Panc1 (cell line): ENCODE measurements at regions not wholly inside any gene's neighbourhood (a gene's known extent, or its start where the extent isn't known, plus 50 kb on each side); places are given as distances from the start of the nearest gene placed in this dataset.

Experiments used
- ATAC-seq: fragments of 200-7000 bp; cut with Tn5 transposase; 2 replicates; pipeline ENCODE4 v1.9.1; 2020; ENCODE audit warnings: mild to moderate bottlenecking, moderate library complexity
- BruUV-seq: library from RNA; stranded (reverse); fragments of 400-500 nt; replicated peaks from 2 replicates; lab custom pipeline; 2021; lab: Mats Ljungman, UMichigan
- CTCF ChIA-PET: fragments of 300-600 bp; sonication (Branson Sonifier 250); formaldehyde crosslinking; loops from one replicate; lab custom pipeline; 2022; ENCODE audit warnings: antibody characterized with exemption; lab: Charles Lee
- POLR2A ChIA-PET: fragments of 300-600 bp; sonication (Branson Sonifier 250); formaldehyde crosslinking; loops from one replicate; lab custom pipeline; 2022; ENCODE audit warnings: antibody characterized with exemption; lab: Charles Lee
- DNase-seq: peaks from one replicate; pipeline ENCODE4 v3.0.0-alpha.2; 2010; ENCODE audit warnings: low read depth, low spot score
- H3K27ac ChIP-seq: 2 replicates; pipeline ENCODE4 v1.5.1; 2011; ENCODE audit warnings: mild to moderate bottlenecking, low read length, inconsistent platforms
- H3K27me3 ChIP-seq: fragments of 200-500 bp; sonication (Bioruptor generic); 2 replicates; pipeline ENCODE4 v1.6.0; 2014; ENCODE audit warnings: low read length, inconsistent platforms; ENCODE audit not compliant: control insufficient read depth, insufficient read depth
- H3K36me3 ChIP-seq: fragments of 200-500 bp; sonication (Bioruptor generic); 2 replicates; pipeline ENCODE4 v1.5.1; 2014; ENCODE audit warnings: inconsistent platforms, mild to moderate bottlenecking, low read length, moderate library complexity; ENCODE audit not compliant: control insufficient read depth, insufficient read depth
- H3K4me1 ChIP-seq: 2 replicates; pipeline ENCODE4 v1.5.1; 2011; ENCODE audit warnings: inconsistent platforms, mild to moderate bottlenecking, low read length, moderate library complexity; ENCODE audit not compliant: control insufficient read depth, insufficient read depth
- H3K4me3 ChIP-seq, 2 experiments: 2 replicates each; pipeline ENCODE4 v1.5.1; 2011 to 2012; ENCODE audit warnings: low read depth in 2 of 2, low read length in 2 of 2, mild to moderate bottlenecking in 2 of 2, inconsistent platforms in 1 of 2, moderate library complexity in 1 of 2
- H3K9me3 ChIP-seq: fragments of 200-500 bp; sonication (Bioruptor generic); 2 replicates; pipeline ENCODE4 v1.5.1; 2014; ENCODE audit warnings: low read depth, mild to moderate bottlenecking, inconsistent platforms, low read length, moderate library complexity; ENCODE audit not compliant: control insufficient read depth, insufficient read depth
- POLR2AphosphoS5 ChIP-seq: IDR thresholded peaks from 2 replicates; pipeline ENCODE4 v1.6.1; 2012; ENCODE audit warnings: mild to moderate bottlenecking, low read depth, low read length, moderate library complexity
- SIN3A ChIP-seq: IDR thresholded peaks from 2 replicates; pipeline ENCODE4 v1.6.1; 2012; ENCODE audit warnings: low read depth, mild to moderate bottlenecking, low read length, moderate library complexity, borderline replicate concordance; ENCODE audit not compliant: insufficient read depth
- TCF7L2 ChIP-seq: IDR thresholded peaks from 2 replicates; pipeline ENCODE4 v1.6.1; 2011; ENCODE audit warnings: mild to moderate bottlenecking, low read depth, low read length, inconsistent platforms
- in situ Hi-C: cut with HindIII; loops from 2 replicates; pipeline ENCODE4 v1.10.0; 2016; ENCODE audit warnings: low sequenced_read_pairs, low pct_unique_long_range_greater_than_20kb
- intact Hi-C: fragments of 100-400 bp; cut with micrococcal nuclease; formaldehyde crosslinking; loops from one replicate; pipeline ENCODE4 v1.10.0; 2022; ENCODE audit not compliant: unreplicated experiment
- TF ChIP-seq, protein P1 (sequence below): fragments of 450-650 bp; IDR thresholded peaks from 2 replicates; pipeline ENCODE4 v1.5.1; 2017; ENCODE audit warnings: mild to moderate bottlenecking
- TF ChIP-seq, protein P2 (sequence below), 2 experiments: IDR thresholded peaks; 2 replicates each; pipeline ENCODE4 v1.6.1; 2011 to 2012; ENCODE audit warnings: low read depth in 2 of 2, control low read depth in 1 of 2, low read length in 1 of 2, mild to moderate bottlenecking in 1 of 2, moderate library complexity in 1 of 2; ENCODE audit not compliant: insufficient read depth in 1 of 2

DNA sequence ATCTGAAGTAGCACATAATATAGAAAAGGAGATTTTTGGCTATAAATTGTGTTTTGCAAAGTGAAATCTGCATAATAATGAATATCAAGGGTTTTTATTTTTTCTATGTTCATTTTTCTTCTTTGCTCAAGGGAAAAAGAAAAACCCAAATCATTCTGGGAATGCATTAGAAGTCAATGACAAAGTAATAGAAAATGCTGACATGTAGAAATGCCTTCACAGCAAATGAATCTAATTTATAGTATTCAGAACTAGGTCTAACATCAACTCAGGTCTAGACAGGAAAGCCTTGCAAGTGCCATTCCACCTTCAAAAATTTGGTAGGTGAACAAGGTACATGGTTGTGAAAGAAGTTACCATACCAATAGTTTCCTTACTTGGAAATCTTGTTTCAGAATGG lies 831.5 kb upstream of the CELF4 start:
- ChIA-PET CTCF (no interaction called here), POLR2A (no interaction called here)
- H3K4me1 ChIP-seq = no peaks in the 10 kb centered on the region
- no peak overlapping the region for H3K4me3 ChIP-seq
- no peaks in the 10 kb centered on the region for H3K9me3 ChIP-seq
- H3K36me3 ChIP-seq = no peaks in the 10 kb centered on the region
- no TSS peak for BruUV-seq
- no peak overlapping the region for H3K27ac ChIP-seq
- intact Hi-C loops = no loop called here
- DNase-seq (no peak), ATAC-seq (no peak)
- TF ChIP-seq SIN3A (no peak), POLR2AphosphoS5 (no peak), TCF7L2 (no peak)
- TF ChIP-seq, protein P1, sequence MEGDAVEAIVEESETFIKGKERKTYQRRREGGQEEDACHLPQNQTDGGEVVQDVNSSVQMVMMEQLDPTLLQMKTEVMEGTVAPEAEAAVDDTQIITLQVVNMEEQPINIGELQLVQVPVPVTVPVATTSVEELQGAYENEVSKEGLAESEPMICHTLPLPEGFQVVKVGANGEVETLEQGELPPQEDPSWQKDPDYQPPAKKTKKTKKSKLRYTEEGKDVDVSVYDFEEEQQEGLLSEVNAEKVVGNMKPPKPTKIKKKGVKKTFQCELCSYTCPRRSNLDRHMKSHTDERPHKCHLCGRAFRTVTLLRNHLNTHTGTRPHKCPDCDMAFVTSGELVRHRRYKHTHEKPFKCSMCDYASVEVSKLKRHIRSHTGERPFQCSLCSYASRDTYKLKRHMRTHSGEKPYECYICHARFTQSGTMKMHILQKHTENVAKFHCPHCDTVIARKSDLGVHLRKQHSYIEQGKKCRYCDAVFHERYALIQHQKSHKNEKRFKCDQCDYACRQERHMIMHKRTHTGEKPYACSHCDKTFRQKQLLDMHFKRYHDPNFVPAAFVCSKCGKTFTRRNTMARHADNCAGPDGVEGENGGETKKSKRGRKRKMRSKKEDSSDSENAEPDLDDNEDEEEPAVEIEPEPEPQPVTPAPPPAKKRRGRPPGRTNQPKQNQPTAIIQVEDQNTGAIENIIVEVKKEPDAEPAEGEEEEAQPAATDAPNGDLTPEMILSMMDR = no peak
- TF ChIP-seq, protein P2, sequence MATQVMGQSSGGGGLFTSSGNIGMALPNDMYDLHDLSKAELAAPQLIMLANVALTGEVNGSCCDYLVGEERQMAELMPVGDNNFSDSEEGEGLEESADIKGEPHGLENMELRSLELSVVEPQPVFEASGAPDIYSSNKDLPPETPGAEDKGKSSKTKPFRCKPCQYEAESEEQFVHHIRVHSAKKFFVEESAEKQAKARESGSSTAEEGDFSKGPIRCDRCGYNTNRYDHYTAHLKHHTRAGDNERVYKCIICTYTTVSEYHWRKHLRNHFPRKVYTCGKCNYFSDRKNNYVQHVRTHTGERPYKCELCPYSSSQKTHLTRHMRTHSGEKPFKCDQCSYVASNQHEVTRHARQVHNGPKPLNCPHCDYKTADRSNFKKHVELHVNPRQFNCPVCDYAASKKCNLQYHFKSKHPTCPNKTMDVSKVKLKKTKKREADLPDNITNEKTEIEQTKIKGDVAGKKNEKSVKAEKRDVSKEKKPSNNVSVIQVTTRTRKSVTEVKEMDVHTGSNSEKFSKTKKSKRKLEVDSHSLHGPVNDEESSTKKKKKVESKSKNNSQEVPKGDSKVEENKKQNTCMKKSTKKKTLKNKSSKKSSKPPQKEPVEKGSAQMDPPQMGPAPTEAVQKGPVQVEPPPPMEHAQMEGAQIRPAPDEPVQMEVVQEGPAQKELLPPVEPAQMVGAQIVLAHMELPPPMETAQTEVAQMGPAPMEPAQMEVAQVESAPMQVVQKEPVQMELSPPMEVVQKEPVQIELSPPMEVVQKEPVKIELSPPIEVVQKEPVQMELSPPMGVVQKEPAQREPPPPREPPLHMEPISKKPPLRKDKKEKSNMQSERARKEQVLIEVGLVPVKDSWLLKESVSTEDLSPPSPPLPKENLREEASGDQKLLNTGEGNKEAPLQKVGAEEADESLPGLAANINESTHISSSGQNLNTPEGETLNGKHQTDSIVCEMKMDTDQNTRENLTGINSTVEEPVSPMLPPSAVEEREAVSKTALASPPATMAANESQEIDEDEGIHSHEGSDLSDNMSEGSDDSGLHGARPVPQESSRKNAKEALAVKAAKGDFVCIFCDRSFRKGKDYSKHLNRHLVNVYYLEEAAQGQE (IDR thresholded peaks at IDR 0.05; ENCODE audit: insufficient read depth in 1 of 2, low read depth in 2 of 2, low read length in 1 of 2) = no peak
- no peaks in the 10 kb centered on the region for H3K27me3 ChIP-seq
- in situ Hi-C loops = no loop called here

DNA sequence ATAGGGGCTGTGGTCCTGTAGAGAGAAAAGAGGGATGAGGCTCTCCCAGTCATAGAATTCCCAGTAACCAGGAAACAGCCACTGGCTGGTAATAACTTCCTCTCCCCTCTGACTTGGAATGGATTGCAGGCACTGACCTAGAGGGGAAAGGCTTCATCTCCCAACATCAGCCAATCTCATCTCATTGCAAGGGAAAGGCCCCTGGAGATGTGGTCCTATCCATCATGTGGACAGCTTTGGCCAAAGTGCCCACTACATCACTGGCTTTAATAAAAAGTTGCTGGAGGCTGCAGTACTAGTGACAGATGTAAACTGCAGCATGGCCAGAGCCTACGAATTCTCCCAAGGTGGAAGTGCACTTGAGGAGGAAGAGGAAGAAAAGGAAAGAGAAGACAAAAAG lies 820.5 kb upstream of the CELF4 start:
- Histone ChIP-seq H3K4me3 (no peak overlapping the region), H3K4me1 (no peaks in the 10 kb centered on the region), H3K36me3 (no peaks in the 10 kb centered on the region), H3K27me3 (no peaks in the 10 kb centered on the region), H3K9me3 (no peaks in the 10 kb centered on the region), H3K27ac (no peak overlapping the region)
- DNase-seq (no peak), ATAC-seq (no peak)
- intact Hi-C loops = no loop called here
- TF ChIP-seq, protein P2 (IDR thresholded peaks at IDR 0.05; ENCODE audit: insufficient read depth in 1 of 2, low read depth in 2 of 2, low read length in 1 of 2) = no peak
- TF ChIP-seq TCF7L2 (no peak), SIN3A (no peak), POLR2AphosphoS5 (no peak)
- TF ChIP-seq, protein P1 = no peak
- no TSS peak for BruUV-seq
- ChIA-PET POLR2A (no interaction called here), CTCF (no interaction called here)
- in situ Hi-C loops = no loop called here
